Stimulated activated naive CD8-positive, alpha-beta T cell treated with anti-CD3 and anti-CD28 coated beads, Interleukin-15, amount 100 ng/mL, for 72 hours (primary cell): ENCODE measurements at regions not wholly inside any gene's neighbourhood (a gene's known extent, or its start where the extent isn't known, plus 50 kb on each side); places are given as distances from the start of the nearest gene placed in this dataset.

ENCODE experiments used
- ATAC-seq: fragments of 150-1000 bp; cut with Tn5 transposase; 2 replicates; pipeline ENCODE4 v1.10.0; 2021; ENCODE audit warnings: mild to moderate bottlenecking, moderate library complexity
- DNase-seq, 2 donors: peaks; one replicate each; pipeline ENCODE4 v3.0.0; 2021 to 2022
- H3K27ac Mint-ChIP-seq, 2 donors: one replicate each; pipeline ENCODE4 v1.8.0; 2022; ENCODE audit warnings: mild to moderate bottlenecking in 2 of 2, mixed read lengths in 2 of 2, moderate library complexity in 2 of 2
- H3K27me3 Mint-ChIP-seq: one replicate; pipeline ENCODE4 v1.8.0; 2022; ENCODE audit warnings: mixed read lengths
- H3K4me1 Mint-ChIP-seq: one replicate; pipeline ENCODE4 v1.8.0; 2022; ENCODE audit warnings: mild to moderate bottlenecking, mixed read lengths
- H3K4me3 Mint-ChIP-seq, 2 donors: one replicate each; pipeline ENCODE4 v1.8.0; 2022; ENCODE audit warnings: mild to moderate bottlenecking in 2 of 2, mixed read lengths in 2 of 2, moderate library complexity in 1 of 2
- H3K9me3 Mint-ChIP-seq, 2 donors: one replicate each; pipeline ENCODE4 v1.8.0; 2022; ENCODE audit warnings: mixed read lengths in 2 of 2

DNA sequence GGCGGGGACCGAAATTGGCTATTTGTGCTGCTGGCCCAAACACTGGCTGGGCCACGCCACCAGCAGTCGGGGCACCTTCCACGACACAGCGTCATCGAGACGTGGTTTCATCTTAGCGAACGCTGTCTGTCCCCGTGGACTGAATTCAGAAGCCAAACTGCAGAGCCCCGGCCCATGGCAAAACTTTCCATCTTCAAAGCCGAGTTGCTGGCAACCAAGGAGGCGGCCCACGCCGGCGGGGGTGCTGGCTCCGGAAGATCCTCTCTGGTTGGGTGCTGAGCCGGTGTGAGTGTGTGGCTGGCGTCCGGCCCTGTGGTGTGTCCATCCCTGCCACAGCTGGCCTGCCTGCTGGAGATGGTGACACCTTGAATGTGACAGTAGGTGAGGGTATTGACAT lies 96.6 kb upstream of the ADRA2C start:
- no peak overlapping the region for H3K4me3 Mint-ChIP-seq
- no peaks in the 10 kb centered on the region for H3K27me3 Mint-ChIP-seq
- H3K27ac Mint-ChIP-seq, result no peak overlapping the region
- ATAC-seq, result no peak
- peaks cover 9 to 19% of the 10 kb centered on the region in 2 donors for H3K9me3 Mint-ChIP-seq
- no peaks in the 10 kb centered on the region for H3K4me1 Mint-ChIP-seq
- no peak for DNase-seq

DNA sequence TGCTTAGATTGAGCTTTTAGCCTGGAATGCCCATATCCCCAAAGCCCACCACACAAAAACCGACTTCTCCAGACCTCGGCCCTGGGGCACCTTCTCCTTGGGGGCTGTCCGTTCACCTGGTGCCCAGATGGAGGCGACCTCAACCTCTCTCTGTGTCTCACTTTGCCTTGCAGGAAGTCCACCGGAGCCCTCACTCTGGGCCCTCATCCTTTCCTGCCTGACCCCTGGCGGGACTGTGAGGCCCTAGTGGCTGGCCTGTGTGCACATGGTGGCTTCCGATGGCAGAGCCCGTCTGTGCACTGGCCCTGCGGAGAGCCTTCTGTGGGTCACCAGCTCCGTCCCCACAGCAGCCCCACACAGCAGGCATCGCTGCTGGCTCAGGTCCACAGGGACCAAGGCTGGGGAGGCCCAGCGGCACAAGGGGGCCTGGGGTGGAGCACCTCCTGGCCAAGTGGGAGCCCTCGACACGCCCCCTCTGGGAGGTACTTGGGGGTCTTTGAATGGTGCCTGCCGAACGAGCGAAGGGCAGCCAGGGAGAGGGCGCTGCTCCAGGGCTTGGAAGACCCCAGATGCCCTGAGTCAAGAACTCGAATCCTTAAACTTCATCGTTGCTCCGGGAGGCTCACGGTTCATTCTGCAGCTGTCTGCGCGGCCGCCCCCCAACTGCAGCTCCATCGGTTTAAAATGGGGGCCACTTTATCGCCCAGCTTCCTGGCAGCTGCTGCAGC lies 97.2 kb upstream of the ADRA2C start:
- Mint-ChIP-seq H3K27me3 (no peaks in the 10 kb centered on the region), H3K4me3 (no peak overlapping the region), H3K9me3 (peaks cover 9 to 19% of the 10 kb centered on the region in 2 donors), H3K27ac (no peak overlapping the region), H3K4me1 (no peaks in the 10 kb centered on the region)
- DNase-seq, result no peak
- ATAC-seq, result no peak

DNA sequence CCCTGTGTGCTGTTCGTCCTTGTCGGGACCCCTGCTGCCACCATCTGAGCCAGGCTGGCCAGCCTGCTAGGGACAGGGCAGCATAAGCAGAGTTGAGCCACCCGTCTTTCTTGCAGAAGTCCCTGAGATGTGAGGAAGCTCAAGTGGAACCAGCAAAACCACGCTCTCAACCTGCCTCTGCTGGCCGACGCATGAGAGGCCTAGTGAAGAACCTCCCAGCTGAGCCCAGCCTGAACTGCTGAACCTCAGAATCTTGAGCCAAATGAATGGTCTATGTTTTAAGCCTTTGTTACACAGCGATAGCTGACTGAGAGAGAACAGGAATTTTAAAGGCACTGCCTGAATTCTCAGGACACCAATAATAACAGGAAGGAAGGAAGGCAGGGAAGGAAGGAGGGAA lies 98.9 kb upstream of the ADRA2C start:
- Mint-ChIP-seq H3K27me3 (no peaks in the 10 kb centered on the region), H3K9me3 (peaks cover under 1 to 9% of the 10 kb centered on the region in 2 donors), H3K4me1 (no peaks in the 10 kb centered on the region), H3K4me3 (no peak overlapping the region), H3K27ac (no peak overlapping the region)
- DNase-seq (no peak), ATAC-seq (no peak)

DNA sequence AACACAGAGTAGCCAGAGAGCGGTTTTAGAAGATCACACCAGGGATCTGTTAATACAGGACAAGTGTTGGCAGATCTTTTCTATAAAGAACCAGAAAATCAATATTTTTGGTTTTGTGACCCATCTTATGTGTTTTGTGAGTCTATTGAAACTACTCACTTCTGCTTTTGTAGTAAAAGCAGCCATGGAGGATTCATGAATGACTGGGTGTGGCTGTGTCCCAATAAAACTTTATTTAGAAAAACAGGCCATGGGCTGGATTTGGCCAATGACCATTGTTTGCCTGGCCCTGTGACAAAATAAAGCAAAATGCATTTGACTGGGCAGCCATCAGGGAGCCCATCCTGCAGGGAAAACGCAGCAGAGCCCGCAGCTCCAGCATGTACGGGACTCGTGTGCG lies 99.9 kb upstream of the ADRA2C start:
- no peak overlapping the region for H3K27ac Mint-ChIP-seq
- H3K9me3 Mint-ChIP-seq, result peaks cover 0 to 6% of the 10 kb centered on the region in 2 donors
- no peak for DNase-seq
- H3K27me3 Mint-ChIP-seq, result no peaks in the 10 kb centered on the region
- no peaks in the 10 kb centered on the region for H3K4me1 Mint-ChIP-seq
- ATAC-seq, result no peak
- no peak overlapping the region for H3K4me3 Mint-ChIP-seq

DNA sequence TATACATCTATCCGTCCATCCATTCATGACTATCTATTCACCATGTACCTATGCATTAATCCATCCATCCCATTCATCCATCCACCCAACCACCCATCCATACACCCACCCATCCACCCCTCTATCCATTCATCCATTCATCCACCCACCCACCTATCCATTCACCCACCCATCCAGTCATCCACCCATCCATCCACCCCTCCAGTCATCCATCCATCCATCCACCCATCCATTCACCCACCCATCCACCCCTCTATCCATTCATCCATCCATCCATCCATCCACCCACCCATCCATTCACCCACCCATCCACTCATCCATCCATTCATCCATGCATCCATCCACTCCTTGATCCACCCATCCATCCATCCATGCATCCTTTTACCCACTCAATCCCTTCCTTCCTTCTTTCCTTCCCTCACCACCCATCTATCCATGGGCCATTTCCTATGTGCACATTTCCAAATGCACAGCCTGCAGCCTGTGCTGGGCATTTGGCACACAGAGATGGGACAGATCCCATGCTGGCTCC lies 100.8 kb upstream of the ADRA2C start:
- no peak for ATAC-seq
- H3K9me3 Mint-ChIP-seq, result peaks cover 0 to 6% of the 10 kb centered on the region in 2 donors
- DNase-seq, result no peak
- H3K27me3 Mint-ChIP-seq, result peaks cover 7% of the 10 kb centered on the region
- no peaks in the 10 kb centered on the region for H3K4me1 Mint-ChIP-seq
- no peak overlapping the region for H3K27ac Mint-ChIP-seq
- H3K4me3 Mint-ChIP-seq, result no peak overlapping the region

DNA sequence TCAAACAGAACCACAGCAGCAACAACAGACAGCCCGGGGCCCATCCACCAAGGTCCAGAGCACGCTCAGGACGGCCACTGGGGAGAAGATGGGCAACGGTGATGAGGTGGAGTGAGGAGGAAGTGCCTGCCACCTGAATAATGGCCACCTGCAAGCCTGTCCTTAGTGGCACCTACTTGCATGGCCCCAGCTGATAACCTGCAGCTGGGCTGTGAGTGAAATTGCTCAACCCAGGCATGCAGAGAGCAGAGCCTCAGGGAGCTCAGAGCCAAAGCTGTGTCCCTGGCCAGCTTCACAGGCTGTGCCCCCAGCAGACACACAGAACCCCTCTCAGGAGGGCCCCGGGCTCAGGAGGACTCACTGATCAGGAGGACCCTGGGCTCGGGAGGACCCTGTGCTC lies 102.4 kb upstream of the ADRA2C start:
- ATAC-seq (no peak), DNase-seq (no peak)
- Mint-ChIP-seq H3K4me1 (no peaks in the 10 kb centered on the region), H3K4me3 (no peak overlapping the region), H3K27ac (no peak overlapping the region), H3K27me3 (peaks cover 21% of the 10 kb centered on the region), H3K9me3 (peaks cover 0 to 6% of the 10 kb centered on the region in 2 donors)

DNA sequence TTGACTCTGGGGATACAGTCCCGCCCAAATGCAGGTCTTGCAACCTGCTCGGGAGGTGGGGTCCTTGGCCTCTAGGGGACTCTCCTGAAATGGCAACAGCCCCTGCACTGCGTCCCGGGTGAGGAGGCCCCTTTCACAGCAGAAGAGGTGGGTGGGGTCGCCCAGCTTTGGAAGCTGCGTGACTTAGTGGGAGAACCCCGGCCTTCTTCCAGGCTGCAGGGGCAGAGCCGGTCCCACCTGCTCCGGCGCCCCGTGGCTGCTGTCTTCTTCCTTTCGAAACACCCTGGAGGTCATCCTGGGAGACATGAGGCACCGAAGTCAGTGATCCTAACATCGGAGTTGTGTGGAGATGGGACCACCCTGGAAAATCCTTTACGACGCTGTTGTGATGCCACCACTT lies 103.7 kb upstream of the ADRA2C start:
- Mint-ChIP-seq H3K27ac (no peak overlapping the region), H3K27me3 (peaks cover 30% of the 10 kb centered on the region), H3K4me1 (no peaks in the 10 kb centered on the region), H3K4me3 (no peak overlapping the region), H3K9me3 (peaks cover 0 to 5% of the 10 kb centered on the region in 2 donors)
- DNase-seq (no peak), ATAC-seq (no peak)

DNA sequence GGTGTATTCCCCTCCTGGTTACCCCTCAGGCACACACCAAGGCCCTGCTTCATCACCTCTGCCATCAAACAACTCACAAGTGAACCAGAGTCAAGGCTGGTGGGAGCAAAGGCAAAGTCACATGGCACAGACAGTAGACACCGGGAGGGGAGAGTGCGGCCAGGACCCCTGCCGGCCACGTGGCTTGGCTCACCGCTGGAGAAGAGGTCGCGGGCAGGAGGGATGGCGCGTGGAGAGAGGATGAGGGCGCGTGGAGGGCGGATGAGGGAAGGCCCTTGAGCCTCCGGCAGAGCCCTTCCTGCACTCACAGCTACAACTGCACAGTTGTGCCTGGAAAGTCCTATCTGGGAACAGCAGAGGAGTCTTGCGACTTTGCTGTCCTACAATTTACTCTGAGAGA lies 104.2 kb upstream of the ADRA2C start:
- H3K4me3 Mint-ChIP-seq, result no peak overlapping the region
- H3K27ac Mint-ChIP-seq, result no peak overlapping the region
- DNase-seq, result no peak
- H3K27me3 Mint-ChIP-seq, result peaks cover 30% of the 10 kb centered on the region
- no peaks in the 10 kb centered on the region for H3K9me3 Mint-ChIP-seq
- no peaks in the 10 kb centered on the region for H3K4me1 Mint-ChIP-seq
- ATAC-seq, result no peak

DNA sequence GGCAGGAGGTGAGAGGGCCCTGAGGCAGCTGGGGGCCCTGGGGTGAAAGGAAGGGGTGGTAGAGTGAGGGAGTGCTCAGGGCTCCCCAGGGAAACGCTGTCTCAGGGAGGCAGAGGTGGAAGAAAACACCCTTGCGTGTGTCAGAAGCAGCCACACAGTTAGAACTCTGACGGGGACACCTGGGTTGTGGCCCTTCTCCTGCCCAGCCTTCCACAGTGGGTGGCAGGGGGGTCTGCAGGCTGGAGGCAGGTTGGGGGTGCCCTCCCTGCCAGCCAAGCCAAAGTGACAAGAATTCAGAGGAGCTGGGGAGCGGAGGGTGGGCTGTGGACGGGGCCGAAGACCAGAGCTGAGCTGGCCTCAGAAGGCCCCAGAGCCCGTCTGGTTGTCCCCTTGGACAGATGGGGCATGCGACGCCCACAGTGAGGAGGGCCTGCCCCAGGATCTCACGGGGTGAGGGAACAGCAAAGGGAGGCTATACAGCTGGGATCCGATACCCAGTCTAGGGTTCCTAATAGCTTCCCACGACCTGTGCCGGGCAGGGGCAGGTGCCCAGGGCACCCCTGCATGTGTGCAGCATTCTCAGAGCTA lies 105.2 kb upstream of the ADRA2C start:
- ATAC-seq (no peak), DNase-seq (no peak)
- H3K27me3 Mint-ChIP-seq, result peaks cover 39% of the 10 kb centered on the region
- no peak overlapping the region for H3K27ac Mint-ChIP-seq
- H3K4me3 Mint-ChIP-seq, result no peak overlapping the region
- H3K9me3 Mint-ChIP-seq, result no peaks in the 10 kb centered on the region
- no peaks in the 10 kb centered on the region for H3K4me1 Mint-ChIP-seq

DNA sequence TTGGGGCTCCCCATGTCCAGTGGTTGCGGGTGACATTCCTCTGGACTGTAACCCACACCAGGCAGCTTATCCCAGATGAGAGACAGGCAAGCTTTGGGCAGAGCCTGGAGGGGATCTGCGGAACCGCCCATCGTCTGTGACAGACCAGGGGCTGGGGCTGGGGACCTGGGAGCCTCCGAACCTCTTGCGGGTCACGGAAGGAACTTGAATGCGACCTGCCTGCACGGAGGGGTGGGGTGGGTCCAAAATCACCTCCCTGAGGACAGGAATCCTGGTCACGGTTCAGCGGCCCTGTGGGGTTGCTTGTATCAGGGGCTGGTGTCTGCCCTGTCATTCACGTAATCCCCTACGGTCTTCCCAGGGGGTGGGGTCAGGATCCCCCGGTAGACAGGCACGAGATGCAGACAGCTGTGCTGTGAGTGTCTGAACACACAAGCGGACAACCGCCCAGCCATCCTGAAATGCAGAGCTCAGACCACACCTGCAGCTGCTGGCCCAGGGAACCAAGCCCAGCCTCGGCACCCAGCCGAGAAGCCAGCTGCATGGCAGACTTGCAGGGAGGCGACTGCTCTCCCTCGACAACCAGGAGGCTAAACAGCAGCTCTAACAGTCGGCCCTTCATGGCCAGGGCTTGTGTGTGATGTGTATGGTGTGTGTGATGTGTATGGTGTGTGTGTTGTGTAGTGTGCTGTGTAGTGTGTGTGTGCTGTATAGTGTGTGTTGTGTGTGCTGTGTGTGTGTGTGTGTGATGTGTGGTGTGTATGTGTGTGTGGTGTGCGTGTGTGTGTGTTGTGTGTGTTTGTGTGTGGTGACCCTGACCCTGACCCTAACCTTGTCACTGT lies 105.9 kb upstream of the ADRA2C start:
- peaks cover 41% of the 10 kb centered on the region for H3K27me3 Mint-ChIP-seq
- H3K4me3 Mint-ChIP-seq, result no peak overlapping the region
- H3K27ac Mint-ChIP-seq, result peak overlapping the region in 1 of 2 donors; percentile 48
- no peaks in the 10 kb centered on the region for H3K9me3 Mint-ChIP-seq
- no peaks in the 10 kb centered on the region for H3K4me1 Mint-ChIP-seq
- DNase-seq (no peak), ATAC-seq (no peak)

DNA sequence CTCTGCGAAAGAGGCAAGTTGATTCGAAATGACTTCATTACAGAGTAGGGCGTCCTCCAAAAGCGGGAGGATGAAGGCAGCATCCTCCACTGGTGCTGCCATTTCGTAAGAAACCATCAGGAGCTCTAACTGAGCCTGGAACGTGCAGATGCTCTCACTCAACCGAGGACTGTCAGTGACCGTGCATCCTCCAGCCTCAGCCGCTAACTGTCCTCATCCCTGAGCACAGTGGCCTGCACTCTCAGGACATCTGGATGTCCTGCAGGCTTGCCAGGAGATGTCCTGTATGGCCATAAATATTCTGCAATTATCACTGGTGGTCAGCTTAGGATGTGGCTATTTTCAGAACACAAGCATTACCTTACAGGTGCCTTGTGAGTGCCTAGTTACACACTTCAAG lies 107.1 kb upstream of the ADRA2C start:
- Mint-ChIP-seq H3K4me3 (no peak overlapping the region), H3K9me3 (no peaks in the 10 kb centered on the region), H3K4me1 (no peaks in the 10 kb centered on the region), H3K27ac (no peak overlapping the region), H3K27me3 (peaks cover 48% of the 10 kb centered on the region)
- ATAC-seq (no peak), DNase-seq (no peak)

DNA sequence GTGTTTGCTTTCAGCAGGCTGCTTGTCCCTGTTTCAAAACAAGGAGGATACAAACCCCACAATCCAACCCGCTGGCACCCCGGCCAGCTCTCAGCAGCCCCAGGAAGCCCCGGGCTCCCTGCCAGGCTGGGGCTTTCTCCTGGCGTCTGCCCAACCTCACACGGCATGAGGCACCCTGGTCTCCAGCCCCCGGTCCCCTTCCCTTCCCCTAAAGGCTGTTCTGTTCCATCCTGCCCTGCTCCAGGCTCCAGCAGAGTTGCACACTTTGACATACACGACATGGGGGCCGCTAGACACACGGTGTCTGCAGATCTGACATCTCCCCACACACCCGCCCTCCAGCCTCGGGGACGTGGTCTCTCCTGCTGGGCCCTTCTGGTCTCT lies 107.7 kb upstream of the ADRA2C start:
- Mint-ChIP-seq H3K27ac (peak overlapping the region in 1 of 2 donors; percentile 64), H3K4me1 (no peaks in the 10 kb centered on the region)

DNA sequence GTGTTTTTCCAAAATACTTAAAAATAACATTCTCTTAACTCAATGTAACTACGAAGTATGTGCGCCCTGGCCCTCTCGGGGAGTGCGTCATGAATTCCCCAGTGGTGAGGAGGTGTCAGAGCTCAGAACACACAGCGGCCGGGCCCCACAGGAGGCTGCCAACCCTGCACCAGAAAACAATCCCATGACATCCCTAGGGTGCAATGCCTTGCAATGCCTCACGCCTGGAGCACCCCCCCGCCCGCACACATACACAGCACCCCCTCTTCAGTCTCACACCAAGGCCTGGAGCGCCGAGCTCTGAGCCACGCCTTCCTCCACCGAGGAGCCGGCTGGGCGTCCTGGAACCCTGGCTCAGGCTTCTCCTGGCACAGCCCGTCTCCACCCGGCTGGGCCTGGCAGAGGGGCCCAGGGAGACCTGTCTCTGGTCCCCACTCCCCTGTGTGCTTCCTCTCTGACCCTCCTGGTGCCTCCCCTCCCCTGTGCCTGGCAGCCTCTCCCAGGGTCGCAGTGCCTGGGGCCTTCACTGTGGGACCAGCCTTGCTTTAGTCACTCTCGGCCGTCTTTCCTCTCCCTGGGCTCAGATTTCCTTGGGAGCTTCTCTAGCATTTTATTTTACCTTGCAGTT lies 108.2 kb upstream of the ADRA2C start:
- DNase-seq (no peak), ATAC-seq (no peak)
- Mint-ChIP-seq H3K4me1 (no peaks in the 10 kb centered on the region), H3K27me3 (peaks cover 48% of the 10 kb centered on the region), H3K9me3 (no peaks in the 10 kb centered on the region), H3K27ac (no peak overlapping the region), H3K4me3 (no peak overlapping the region)

More for the DNA sequence above, 107.7 kb upstream of the ADRA2C start:
- Mint-ChIP-seq H3K4me3 (no peak overlapping the region), H3K9me3 (no peaks in the 10 kb centered on the region), H3K27me3 (peaks cover 48% of the 10 kb centered on the region)
- DNase-seq (no peak), ATAC-seq (no peak)

DNA sequence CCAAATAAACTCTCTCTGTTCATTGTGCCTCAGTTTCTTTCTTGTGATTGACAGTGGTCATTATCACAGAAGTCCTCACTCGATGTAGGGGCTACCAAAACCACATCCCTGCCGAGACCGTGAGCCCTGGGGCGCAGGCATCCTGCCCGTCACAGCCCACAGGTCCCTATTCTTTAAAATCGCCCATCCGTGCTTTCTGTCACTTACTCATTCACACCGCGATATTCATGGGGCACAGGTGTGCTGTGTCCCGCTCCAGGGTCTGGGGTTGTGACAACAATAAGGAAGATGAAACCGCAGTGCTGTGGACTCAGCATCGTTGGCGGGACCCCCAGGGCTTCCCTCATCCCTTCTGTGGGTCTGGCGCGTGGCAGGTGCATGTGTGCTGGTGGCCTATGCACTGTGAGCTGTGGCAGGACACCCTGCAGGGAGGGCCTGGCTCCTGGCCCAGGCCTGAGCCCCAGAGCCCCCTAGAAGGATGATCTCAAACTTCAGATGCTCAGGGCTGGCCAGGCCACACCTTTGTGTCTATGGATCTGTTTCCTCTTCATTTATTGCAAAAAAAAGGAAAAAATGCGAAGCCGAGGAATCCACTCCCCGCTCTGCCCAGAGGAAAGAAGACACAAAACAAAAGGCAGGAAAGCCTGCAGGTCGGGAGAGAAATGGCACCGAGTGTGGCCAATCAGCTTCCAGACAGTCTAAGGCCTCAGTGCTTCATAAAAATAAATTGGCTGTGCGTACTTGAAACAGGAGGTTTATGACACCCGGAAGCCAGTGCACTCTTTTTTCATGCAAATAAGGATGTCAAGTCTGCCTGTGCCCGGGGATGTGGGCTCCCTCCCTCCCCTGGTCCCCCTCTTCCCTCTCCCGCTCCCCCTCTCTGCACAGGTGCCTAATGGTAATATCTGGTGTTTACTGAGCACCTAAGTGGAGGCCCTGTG lies 109.5 kb upstream of the ADRA2C start:
- Mint-ChIP-seq H3K9me3 (no peaks in the 10 kb centered on the region), H3K27ac (peak overlapping the region in 1 of 2 donors; percentile 27), H3K27me3 (peaks cover 48% of the 10 kb centered on the region), H3K4me3 (no peak overlapping the region), H3K4me1 (no peaks in the 10 kb centered on the region)
- no peak for DNase-seq
- no peak for ATAC-seq

DNA sequence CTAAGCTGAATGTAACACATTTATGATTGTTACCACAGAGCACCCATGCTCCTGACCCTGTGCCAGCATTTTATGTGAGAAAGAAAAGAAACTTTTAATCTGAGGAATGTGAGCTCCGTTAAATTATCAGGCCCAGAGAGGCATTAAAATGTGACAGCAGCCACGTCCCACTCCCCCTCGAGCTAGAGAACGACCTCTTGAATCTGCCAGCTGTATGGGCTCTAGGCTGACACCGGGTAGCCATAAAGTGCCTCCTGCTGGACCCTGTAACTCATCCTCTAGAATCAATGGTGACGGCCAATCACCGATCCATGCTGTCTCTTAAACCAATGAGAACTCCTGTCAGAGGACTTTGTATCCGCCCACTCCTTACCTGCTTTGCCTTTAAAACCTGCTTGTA lies 110.2 kb upstream of the ADRA2C start:
- H3K9me3 Mint-ChIP-seq, result no peaks in the 10 kb centered on the region
- DNase-seq (no peak), ATAC-seq (no peak)
- no peaks in the 10 kb centered on the region for H3K4me1 Mint-ChIP-seq
- H3K4me3 Mint-ChIP-seq, result no peak overlapping the region
- H3K27me3 Mint-ChIP-seq, result peaks cover 46% of the 10 kb centered on the region
- peak overlapping the region in 1 of 2 donors; percentile 20 for H3K27ac Mint-ChIP-seq
